ENCODE measurements at regions not wholly inside any gene's neighbourhood (a gene's known extent, or its start where the extent isn't known, plus 50 kb on each side); places are given as distances from the start of the nearest gene placed in this dataset.

DNA sequence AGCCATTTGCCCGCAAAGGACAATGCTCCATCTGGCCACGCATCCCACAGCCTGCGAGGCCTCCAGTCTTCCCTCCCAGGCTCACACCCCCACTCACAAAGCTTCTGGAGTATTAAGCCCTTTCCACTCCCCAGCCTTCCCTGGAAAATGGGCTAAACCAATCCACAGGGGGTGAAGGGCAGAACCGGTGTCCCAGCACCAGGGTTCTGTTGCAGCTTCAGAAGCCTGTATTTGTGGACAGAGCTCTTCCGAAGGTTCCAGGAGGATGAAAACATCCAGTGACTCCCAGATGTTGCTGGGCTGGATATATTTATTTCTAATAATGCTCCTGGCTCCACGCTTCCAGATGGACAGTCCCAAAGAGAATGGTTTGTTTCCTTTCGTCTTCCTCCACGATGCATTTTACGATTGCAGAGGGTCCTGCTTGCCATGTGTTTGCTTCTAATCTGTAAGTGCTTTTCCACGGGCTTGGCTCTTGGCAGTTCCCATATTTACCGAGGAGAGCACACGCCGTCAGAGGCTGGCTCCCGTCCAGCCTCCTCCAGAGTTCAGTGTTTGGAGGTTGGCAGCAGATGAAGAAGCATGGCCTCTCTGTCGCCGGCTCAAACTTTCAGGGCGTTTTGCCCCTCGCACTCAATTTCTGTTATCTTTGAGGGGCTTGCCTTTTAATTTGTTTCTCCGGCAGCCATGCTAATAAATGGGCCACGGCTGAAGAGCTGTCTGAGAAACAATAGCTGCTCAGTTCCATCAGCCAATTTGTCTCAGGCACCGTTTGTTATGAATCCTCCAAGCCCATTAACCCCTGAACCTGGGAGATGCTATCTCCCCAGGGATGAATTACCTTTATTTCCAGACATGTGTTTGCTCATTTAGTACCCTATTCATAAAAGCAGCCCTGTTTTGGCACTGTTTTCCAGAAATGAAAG is 367.9 kb upstream of the PROK2 start:
- H3K36me3 ChIP-seq, result no peaks in the 10 kb centered on the region
- peaks cover 30% of the 10 kb centered on the region for H3K4me1 ChIP-seq (replicated peaks)
- H3K9me3 ChIP-seq (replicated peaks), result no peaks in the 10 kb centered on the region
- H3K27ac ChIP-seq, result peak overlapping the region; percentile 49; the same call in 1 of the 2 replicates
- DNase-seq (ENCODE audit: low read depth in 1 of 2, low spot score in 2 of 2), result peak in 1 of 2 experiments; percentile 56
- H3K27me3 ChIP-seq (replicated peaks), result no peaks in the 10 kb centered on the region
- H3K4me3 ChIP-seq, result peak overlapping the region; percentile 26

DNA sequence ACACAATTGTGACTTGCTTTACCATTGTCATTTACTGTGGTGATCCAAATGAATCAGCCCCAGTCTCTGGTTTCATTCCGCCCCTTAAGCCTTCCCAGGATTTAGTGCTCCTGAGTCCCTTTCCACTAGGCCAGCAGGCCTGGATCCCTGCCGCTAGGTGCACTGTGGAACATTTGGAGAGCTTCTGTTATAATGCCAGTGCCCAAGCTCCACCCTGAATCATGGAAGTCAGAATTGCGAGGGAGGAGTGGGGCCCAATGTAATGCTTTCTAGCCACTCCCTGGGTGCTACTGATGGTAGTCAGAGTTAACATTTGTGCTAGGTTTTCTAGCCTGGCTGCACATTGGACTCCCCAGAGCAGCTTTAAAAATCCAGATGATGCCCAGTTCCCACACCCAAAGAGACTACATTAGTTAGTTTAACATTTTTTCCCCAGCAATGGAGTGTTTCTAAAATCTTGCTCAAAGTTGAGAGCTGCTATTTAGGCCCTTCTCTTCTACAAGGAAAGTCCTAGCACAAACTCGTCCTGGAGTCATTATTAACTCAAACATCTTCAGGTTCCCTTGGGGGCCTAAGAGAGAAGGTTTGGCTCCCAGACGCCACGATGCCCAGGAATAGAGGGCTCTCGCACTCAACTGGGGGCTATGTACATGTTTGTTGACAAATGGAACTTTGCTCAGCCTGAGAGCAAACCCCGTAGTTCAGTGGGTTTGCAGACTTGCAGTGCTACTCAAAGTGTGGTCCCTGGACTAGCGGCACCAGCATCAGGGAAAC is 366.7 kb upstream of the PROK2 start:
- H3K27ac ChIP-seq, result no peak overlapping the region
- H3K9me3 ChIP-seq (replicated peaks), result no peaks in the 10 kb centered on the region
- H3K4me3 ChIP-seq, result no peak overlapping the region
- no peaks in the 10 kb centered on the region for H3K27me3 ChIP-seq (replicated peaks)
- H3K36me3 ChIP-seq, result no peaks in the 10 kb centered on the region
- DNase-seq (ENCODE audit: low read depth in 1 of 2, low spot score in 2 of 2), result no peak
- H3K4me1 ChIP-seq (replicated peaks), result peaks cover 30% of the 10 kb centered on the region

DNA sequence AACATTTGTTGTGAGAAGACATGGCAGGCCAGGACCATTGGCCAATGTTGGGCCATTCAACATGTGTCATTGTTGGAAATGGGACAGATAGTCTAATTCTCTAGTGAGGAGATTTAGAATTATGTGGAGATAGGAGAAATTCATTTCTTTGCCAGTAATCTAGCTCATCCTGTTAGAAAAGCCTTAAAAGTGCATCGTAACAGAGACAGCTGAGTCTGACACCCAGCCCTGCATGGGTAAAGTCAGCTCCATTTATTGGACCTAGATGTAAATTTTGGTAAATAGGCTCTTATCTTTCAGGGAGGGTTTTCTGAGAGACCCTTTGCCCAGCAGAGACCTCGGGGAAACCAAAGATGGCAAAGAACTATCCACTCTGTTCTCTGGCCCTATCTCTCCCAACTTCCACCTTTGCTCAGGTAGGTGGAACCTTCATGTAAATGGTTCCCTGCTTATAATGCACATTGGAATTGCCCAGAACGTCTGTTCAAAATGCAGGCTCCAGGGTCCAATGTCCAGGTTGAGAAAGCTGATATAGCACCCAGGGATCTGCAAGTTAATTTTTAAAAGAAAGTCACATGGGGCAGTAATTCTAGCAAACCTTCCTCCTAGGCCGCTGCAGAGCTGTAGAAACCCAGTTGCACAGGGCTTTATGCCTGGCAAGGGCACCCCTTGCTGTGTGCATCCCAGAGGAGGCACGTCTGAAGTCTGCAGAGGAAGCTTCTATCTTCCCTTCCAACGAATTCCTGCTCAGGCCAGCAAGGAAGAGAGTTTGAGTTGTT is 365.9 kb upstream of the PROK2 start:
- Histone ChIP-seq H3K4me1 (replicated peaks) (peaks cover 30% of the 10 kb centered on the region), H3K9me3 (replicated peaks) (no peaks in the 10 kb centered on the region), H3K4me3 (no peak overlapping the region), H3K36me3 (no peaks in the 10 kb centered on the region), H3K27me3 (replicated peaks) (no peaks in the 10 kb centered on the region), H3K27ac (no peak overlapping the region)
- DNase-seq (ENCODE audit: low read depth in 1 of 2, low spot score in 2 of 2), result no peak

DNA sequence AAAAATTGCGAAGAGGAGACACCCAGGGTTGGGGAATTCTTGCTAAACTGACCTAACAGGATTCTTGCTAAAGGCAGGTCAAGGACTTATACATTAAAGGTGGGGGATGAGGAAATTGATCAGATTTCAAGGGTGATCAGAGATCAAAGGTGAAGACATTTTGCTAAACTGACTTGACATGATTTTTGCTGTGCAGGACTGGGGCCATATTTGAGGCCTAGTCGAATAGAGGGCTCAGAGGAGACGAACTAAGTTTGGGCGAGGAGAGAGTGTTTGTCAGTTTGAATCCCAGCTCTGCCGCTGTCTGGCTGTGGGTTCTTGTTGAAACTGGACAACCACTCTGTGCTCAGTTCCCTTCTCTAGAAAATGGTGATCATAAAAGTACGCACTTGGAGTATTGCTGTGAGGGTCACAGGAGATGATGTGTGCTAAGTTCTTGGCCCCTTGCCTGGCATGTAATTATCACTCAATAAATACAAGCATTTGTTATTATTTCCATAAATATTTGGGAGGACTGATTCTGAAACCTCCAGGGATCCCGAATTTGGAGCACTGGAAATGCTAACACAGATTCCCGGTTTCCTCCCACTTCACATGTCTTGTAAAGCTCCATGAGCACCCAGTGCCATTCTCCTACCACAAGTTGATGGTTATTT is 364.8 kb upstream of the PROK2 start:
- Histone ChIP-seq H3K36me3 (no peaks in the 10 kb centered on the region), H3K9me3 (replicated peaks) (no peaks in the 10 kb centered on the region), H3K4me3 (no peak overlapping the region), H3K4me1 (replicated peaks) (peaks cover 24% of the 10 kb centered on the region), H3K27me3 (replicated peaks) (no peaks in the 10 kb centered on the region), H3K27ac (no peak overlapping the region)
- no peak for DNase-seq (ENCODE audit: low read depth in 1 of 2, low spot score in 2 of 2)

DNA sequence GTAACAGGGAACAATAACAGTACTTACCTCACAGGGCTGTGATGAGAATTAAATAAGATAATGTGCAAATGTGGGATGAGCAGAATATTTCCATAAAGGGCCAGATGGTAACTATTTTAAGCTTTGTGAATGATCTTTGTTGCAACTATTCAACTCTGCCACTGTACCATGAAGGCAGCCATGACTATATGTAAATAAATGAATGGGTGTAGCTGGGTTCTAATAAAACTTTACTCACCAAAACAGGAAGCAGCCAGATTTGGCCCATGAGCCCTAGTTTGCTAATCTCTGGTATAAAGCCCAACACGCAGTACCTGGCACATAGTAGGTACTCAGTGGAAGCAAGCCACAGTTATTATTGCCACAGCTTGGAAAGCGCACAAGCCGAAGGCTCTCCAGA is 362.7 kb upstream of the PROK2 start:
- Histone ChIP-seq H3K36me3 (no peaks in the 10 kb centered on the region), H3K4me3 (no peak overlapping the region), H3K9me3 (replicated peaks) (no peaks in the 10 kb centered on the region), H3K27ac (no peak overlapping the region), H3K4me1 (replicated peaks) (peaks cover 16% of the 10 kb centered on the region), H3K27me3 (replicated peaks) (no peaks in the 10 kb centered on the region)
- DNase-seq (ENCODE audit: low read depth in 1 of 2, low spot score in 2 of 2), result no peak

DNA sequence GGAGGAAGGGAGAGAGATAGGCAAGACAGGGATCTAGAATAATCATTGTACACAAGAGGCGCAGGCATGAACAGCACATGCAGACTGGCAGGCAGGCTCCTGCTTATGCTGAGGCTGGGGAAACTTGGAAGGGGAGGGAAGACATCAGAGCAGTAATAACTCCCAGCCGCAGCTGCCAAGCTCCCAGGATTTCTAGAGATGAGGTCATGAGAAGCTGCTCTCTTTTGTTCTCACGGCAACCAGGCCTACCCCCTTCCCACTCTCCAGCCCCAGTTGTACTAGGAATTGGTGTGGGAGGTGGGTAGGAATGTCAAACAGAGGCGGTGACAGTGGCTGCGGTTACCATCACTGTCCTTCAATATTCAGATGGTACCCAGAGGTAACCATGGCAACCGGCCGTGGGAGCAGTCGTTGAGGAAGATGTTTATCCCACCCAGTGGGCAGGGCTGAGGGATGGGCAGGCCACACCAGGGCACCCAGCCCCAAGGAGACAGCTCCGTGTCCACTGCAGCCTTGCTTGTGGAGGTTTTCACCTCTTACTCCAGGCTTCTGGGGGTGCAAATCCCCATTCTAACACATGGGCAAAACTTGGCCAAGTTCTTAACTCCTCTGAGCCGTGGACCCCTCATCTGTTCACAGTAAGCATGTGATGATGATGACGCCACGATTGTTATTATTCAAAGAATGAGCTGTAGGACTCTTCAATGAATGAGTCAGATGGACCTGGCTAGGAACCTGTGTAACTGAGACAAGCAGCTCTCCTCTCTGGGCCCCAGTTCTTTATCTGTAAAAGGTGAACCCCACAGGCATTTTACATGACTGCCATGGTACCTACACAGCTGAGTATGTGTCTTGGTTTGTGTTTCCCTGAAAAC is 360.8 kb upstream of the PROK2 start:
- Histone ChIP-seq H3K27me3 (replicated peaks) (no peaks in the 10 kb centered on the region), H3K27ac (no peak overlapping the region), H3K9me3 (replicated peaks) (no peaks in the 10 kb centered on the region), H3K4me3 (no peak overlapping the region), H3K4me1 (replicated peaks) (peaks cover 13% of the 10 kb centered on the region), H3K36me3 (no peaks in the 10 kb centered on the region)
- DNase-seq (ENCODE audit: low read depth in 1 of 2, low spot score in 2 of 2), result peak in 1 of 2 experiments; percentile 42

DNA sequence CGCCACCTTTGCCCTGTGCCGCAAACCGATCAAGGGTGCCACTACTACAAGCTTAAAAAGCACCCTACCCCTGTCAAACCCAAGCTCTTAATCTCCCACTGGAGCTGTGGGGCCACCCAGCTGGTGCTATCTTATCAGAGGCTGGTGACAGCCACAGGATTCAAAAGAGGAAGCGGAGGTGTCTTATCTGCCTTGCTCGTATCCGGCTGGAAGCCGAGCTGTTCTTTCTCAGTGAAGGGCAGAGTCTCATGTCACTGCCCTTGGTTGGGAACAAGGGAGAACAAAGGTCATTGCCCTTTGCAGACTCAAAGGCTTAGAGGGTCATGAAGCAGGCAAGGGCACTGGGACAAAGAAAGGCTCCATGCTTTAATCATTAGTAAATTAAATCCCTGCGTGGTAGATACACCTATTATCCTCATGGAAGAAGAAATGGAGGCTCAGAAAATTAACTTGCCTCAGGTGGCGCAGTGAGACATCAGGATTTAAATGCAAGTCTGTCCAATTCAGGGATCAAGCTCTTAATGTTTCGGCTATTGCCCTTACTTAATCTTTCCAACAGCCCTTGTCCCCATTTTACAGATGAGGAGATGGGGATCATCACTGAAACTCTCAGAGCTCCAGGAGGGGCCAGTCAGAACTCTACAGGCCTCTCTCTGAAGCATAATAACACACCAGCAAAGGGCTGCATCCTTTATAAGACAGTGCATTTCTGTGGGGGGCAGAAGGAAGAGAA is 360.0 kb upstream of the PROK2 start:
- Histone ChIP-seq H3K9me3 (replicated peaks) (no peaks in the 10 kb centered on the region), H3K36me3 (no peaks in the 10 kb centered on the region), H3K4me3 (no peak overlapping the region), H3K27me3 (replicated peaks) (no peaks in the 10 kb centered on the region), H3K27ac (no peak overlapping the region), H3K4me1 (replicated peaks) (peaks cover 13% of the 10 kb centered on the region)
- no peak for DNase-seq (ENCODE audit: low read depth in 1 of 2, low spot score in 2 of 2)

DNA sequence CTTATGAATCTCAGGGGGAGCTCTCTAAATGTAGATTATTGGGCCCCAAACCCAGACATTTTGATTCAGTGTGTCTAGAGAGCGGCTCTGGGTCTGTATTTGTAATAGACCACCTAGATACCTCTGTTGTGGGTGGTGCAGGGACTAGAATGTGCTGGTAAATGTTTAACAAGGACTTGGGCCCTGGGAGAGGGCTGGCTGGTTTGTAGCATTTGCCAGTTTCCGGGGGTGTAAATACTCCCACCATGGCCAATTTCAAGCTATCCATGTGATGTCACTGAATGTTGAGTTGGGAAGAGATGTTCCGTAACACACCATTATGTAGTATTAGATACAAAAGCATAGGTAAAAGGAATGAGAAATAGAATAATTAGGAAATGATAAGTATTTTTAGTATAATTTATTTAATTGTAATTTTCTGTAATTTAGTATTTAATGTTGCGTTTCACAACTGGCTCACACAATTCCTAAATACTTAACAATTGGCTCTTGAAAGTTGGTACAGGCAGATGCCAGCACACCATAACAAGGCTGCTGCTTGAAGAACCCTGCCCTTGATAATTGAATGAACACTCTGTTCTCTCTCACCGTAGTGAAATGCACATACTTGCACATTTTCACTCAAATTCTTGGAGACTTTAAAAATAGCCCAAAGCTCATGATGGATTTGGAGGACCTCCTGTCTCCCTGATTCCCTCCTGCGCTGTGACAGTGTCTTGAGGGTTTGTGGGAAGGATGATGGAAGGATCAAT is 359.2 kb upstream of the PROK2 start:
- Histone ChIP-seq H3K4me3 (no peak overlapping the region), H3K36me3 (no peaks in the 10 kb centered on the region), H3K9me3 (replicated peaks) (no peaks in the 10 kb centered on the region), H3K27me3 (replicated peaks) (no peaks in the 10 kb centered on the region), H3K27ac (no peak overlapping the region), H3K4me1 (replicated peaks) (peaks cover 13% of the 10 kb centered on the region)
- DNase-seq (ENCODE audit: low read depth in 1 of 2, low spot score in 2 of 2), result no peak

DNA sequence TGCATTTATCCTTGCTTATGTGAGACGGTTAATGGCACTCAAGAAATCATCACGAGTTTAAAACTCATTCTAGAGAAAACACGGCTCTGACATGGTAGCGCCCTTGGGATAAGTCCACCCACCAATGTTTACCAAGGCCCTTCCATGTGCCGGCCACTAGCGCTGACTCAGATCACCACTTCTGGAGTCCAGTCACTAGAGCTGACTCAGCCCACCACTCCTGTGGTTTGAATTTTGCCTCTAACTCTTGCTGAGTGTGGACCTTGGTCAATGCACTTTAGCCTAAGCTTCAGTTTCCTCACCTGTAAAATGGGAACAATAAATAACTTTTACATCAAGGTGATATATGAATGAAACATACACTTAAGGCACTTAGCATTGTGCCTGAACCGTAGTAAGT is 358.4 kb upstream of the PROK2 start:
- H3K36me3 ChIP-seq, result no peaks in the 10 kb centered on the region
- DNase-seq (ENCODE audit: low read depth in 1 of 2, low spot score in 2 of 2), result peak in 1 of 2 experiments; percentile 59

DNA sequence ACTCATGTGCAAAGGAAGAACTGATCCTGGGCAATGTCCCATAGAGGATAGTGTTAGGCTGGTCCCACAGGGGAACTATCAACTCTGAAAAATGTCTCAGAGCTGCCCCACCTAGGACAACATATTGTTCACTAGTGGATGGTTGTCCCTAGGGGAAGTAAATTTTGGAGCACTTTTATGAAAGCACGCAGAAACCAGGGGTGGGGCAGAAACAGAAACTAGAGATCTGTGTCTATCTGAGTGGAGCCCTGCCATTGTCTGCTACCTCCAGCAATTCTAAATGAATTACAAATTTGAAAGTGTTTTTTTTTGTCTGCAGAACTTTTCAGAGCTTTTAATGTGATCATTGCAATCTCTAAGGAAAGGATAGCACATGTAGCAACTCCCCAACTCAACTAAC is 357.1 kb upstream of the PROK2 start:
- Histone ChIP-seq H3K27me3 (replicated peaks) (no peaks in the 10 kb centered on the region), H3K4me1 (replicated peaks) (peaks cover 13% of the 10 kb centered on the region), H3K9me3 (replicated peaks) (no peaks in the 10 kb centered on the region), H3K27ac (no peak overlapping the region), H3K4me3 (no peak overlapping the region), H3K36me3 (no peaks in the 10 kb centered on the region)
- DNase-seq (ENCODE audit: low read depth in 1 of 2, low spot score in 2 of 2), result no peak

More for the DNA sequence above, 358.4 kb upstream of the PROK2 start:
- Histone ChIP-seq H3K9me3 (replicated peaks) (no peaks in the 10 kb centered on the region), H3K4me3 (no peak overlapping the region), H3K27me3 (replicated peaks) (no peaks in the 10 kb centered on the region), H3K27ac (no peak overlapping the region), H3K4me1 (replicated peaks) (peaks cover 13% of the 10 kb centered on the region)

DNA sequence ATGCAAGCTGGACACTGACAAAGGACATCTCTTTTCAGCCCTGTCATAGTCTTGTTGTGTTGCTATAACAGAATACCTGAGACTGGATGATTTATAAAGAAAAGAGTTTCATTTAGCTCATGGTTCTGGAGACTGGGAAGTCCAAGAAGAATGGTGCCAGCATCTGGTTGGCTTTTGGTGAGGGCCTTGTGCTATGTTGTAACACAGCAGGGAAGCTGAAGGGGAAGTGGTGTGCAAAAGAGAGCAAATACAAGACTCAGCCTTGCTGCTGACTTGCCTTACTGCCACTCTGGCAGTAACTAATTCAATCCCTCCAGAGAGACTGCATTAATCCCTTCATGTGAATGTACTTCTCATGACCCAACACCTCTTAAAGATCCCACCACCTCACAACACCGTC is 356.3 kb upstream of the PROK2 start:
- Histone ChIP-seq H3K9me3 (replicated peaks) (no peaks in the 10 kb centered on the region), H3K27ac (no peak overlapping the region), H3K27me3 (replicated peaks) (no peaks in the 10 kb centered on the region), H3K4me1 (replicated peaks) (peaks cover 13% of the 10 kb centered on the region), H3K4me3 (no peak overlapping the region), H3K36me3 (no peaks in the 10 kb centered on the region)
- DNase-seq (ENCODE audit: low read depth in 1 of 2, low spot score in 2 of 2), result no peak

Data from SJSA1 (cell line).